OCI-LY3 (cell line): ENCODE measurements at regions not wholly inside any gene's neighbourhood (a gene's known extent, or its start where the extent isn't known, plus 50 kb on each side); places are given as distances from the start of the nearest gene placed in this dataset.

ENCODE experiments used
- EZH2phosphoT487 ChIP-seq: fragments of 200-600 bp; shearing (Covaris generic); IDR thresholded peaks from 2 replicates; pipeline ENCODE4 v1.6.1; 2018; ENCODE audit warnings: antibody characterized with exemption, mixed run types, low read depth
- TF ChIP-seq, protein P1 (sequence below): fragments of 200-600, 300-600 bp; sonication (generic); IDR thresholded peaks from 2 replicates; pipeline ENCODE4 v1.5.1; 2014; ENCODE audit warnings: antibody characterized with exemption, low read length, low read depth

DNA sequence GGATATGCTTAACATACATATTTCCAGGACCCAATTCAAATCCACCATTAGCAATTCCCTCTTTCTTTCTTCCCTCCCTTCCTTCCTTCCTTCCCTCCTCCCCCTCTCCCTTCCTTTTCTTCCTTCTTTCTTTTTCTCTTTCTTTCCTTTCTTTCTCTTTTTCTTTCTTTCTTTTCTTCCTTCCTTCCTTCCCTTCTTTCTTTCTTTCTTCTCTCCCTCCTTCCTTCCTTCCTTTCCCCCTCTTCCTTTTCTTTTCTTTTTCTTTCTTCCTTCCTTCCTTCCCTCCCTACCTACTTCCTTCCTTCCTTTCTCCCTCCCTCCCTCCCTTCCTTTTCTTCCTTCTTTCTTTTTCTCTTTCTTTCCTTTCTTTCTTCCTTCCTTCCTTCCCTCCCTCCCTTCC, 332.0 kb downstream of the TMEM161B start:
- TF ChIP-seq, protein P1, sequence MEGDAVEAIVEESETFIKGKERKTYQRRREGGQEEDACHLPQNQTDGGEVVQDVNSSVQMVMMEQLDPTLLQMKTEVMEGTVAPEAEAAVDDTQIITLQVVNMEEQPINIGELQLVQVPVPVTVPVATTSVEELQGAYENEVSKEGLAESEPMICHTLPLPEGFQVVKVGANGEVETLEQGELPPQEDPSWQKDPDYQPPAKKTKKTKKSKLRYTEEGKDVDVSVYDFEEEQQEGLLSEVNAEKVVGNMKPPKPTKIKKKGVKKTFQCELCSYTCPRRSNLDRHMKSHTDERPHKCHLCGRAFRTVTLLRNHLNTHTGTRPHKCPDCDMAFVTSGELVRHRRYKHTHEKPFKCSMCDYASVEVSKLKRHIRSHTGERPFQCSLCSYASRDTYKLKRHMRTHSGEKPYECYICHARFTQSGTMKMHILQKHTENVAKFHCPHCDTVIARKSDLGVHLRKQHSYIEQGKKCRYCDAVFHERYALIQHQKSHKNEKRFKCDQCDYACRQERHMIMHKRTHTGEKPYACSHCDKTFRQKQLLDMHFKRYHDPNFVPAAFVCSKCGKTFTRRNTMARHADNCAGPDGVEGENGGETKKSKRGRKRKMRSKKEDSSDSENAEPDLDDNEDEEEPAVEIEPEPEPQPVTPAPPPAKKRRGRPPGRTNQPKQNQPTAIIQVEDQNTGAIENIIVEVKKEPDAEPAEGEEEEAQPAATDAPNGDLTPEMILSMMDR = no peak
- no peak for TF ChIP-seq EZH2phosphoT487
